GM13976 (cell line): ENCODE measurements at regions not wholly inside any gene's neighbourhood (a gene's known extent, or its start where the extent isn't known, plus 50 kb on each side); places are given as distances from the start of the nearest gene placed in this dataset.

Source experiments
- DNase-seq: peaks from one replicate; pipeline ENCODE4 v3.0.0; 2012; ENCODE audit warnings: low spot score
- in situ Hi-C: fragments of 300-500 bp; cut with MboI; formaldehyde crosslinking; loops from one replicate; pipeline ENCODE4 v1.12.0; 2022; ENCODE audit warnings: low sequenced_read_pairs, mixed read lengths, inconsistent platforms; ENCODE audit not compliant: unreplicated experiment
- TF ChIP-seq, protein P1 (sequence below): IDR thresholded peaks from 2 replicates; pipeline ENCODE4 v1.5.1; 2012; ENCODE audit warnings: borderline replicate concordance, mild to moderate bottlenecking; ENCODE audit not compliant: insufficient read depth; ENCODE audit errors: extremely low read depth, missing control alignments, control extremely low read depth

DNA sequence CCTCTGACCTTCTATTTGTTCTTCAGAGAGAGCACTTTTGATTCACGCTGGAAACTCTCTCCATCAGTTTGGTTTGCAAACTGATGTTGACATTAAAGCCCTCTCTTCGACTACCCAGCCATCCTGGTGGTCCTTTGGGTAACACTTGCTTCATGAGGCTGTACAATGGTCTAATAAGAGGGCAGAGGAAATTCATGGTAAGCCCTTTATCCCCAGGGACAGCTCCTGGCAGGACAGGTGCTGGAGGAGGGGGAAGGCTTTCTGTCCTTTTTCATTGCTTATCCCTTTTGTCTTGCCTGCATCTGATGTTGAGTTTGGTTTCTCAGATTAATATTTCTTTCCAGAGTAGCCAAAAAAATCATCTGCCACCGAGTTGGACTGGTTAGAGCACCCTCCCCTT lies 52.1 kb upstream of the CD93 start:
- in situ Hi-C loops = no loop called here
- TF ChIP-seq, protein P1, sequence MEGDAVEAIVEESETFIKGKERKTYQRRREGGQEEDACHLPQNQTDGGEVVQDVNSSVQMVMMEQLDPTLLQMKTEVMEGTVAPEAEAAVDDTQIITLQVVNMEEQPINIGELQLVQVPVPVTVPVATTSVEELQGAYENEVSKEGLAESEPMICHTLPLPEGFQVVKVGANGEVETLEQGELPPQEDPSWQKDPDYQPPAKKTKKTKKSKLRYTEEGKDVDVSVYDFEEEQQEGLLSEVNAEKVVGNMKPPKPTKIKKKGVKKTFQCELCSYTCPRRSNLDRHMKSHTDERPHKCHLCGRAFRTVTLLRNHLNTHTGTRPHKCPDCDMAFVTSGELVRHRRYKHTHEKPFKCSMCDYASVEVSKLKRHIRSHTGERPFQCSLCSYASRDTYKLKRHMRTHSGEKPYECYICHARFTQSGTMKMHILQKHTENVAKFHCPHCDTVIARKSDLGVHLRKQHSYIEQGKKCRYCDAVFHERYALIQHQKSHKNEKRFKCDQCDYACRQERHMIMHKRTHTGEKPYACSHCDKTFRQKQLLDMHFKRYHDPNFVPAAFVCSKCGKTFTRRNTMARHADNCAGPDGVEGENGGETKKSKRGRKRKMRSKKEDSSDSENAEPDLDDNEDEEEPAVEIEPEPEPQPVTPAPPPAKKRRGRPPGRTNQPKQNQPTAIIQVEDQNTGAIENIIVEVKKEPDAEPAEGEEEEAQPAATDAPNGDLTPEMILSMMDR = no peak
- DNase-seq = no peak

DNA sequence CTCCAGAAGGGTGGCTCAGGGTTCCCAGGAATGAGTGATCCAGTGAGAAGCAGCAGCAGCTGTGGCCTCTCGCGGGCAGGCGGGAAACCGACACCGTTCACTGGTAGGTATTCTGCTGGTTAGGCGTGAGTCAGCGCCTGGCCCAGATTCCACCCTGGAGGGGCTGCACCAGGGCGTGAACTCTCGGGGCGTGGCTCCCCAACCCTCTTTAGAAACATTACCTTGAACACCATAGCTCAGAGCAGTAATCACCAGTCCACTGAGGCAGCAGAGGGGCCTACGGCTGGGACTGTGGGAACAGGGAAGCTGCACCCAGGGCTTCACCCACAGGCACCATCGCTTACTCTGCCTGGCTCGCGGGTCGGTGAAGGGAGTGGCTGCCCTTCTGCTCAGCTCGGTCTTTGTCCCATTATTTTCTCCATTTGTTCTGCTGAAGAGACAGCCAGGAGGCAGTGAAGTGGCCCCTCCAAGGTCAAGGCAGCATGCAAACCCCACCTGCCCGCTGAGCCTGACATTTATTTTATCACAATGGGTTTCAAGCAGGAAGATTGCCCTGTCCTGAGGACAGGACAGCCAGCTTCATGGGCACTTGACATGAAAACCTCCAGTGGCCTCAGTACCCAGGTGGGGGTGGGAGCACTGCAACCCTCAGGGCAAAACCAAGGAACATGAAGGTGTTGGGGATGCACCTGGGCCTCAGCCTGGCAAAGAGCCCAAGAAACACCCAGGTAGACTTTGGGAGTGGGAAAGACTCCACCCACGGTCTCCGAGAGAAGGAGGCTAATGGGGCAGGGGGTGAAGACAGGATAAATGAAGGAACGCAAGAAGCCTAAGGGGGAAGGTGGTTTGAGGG lies 51.0 kb upstream of the CD93 start:
- TF ChIP-seq, protein P1 = no peak
- in situ Hi-C loops = no loop called here

DNA sequence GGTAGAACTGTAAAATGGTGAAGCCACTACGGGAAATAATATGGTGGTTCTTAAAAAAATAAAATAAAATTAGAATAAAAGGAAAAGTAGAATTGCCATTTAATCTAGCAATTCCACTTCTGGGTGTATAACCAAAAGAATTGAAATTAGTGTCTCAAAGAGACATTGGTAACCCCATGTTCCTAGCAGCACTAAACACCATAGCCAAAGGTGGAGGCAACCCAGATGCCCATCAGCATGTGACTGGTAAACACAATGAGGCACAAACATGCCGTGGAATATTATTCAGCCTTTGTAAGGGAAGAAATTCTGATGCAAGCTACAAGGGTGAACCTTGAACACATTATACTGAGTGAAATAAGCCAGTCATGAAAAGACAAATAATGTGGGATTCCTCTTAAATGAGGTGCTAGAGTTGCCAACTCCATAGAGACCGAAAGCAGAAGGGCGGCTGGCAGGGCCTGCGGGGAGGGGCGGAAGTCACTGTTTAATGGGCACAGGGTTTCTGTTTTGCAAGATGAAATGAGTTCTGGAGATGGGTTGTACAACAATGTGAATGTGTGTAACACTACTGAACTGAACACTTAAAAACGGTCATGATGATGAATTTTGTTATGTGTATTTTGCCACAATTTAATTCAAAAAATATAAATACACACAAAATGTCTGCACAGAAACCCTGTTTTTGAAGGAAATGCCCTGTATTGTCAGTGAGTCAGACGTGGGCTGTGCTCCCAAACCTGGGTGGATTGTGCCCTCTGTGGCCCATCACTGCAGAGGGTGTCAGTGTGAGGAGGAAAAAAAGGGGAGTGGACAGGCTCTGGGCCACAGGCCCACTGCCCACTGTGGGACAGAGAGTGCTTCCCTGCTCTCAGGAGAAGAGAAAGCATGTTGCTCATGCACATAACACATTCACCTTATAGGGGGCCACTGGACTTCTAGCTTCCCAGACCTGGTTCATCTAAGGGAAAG lies 49.6 kb upstream of the CD93 start:
- TF ChIP-seq, protein P1 = no peak
- no peak for DNase-seq
- in situ Hi-C loops = no loop called here

More for the DNA sequence above, 51.0 kb upstream of the CD93 start:
- no peak for DNase-seq
